Ishikawa (cell line): ENCODE measurements at regions not wholly inside any gene's neighbourhood (a gene's known extent, or its start where the extent isn't known, plus 50 kb on each side); places are given as distances from the start of the nearest gene placed in this dataset.

Source experiments
- CEBPB ChIP-seq: IDR thresholded peaks from 2 replicates; pipeline ENCODE4 v1.6.1; 2012
- EGR1 ChIP-seq: IDR thresholded peaks from 2 replicates; pipeline ENCODE4 v1.6.1; 2012
- EP300 ChIP-seq: IDR thresholded peaks from 2 replicates; pipeline ENCODE4 v1.6.1; 2012; ENCODE audit warnings: borderline replicate concordance
- MAX ChIP-seq: IDR thresholded peaks from 2 replicates; pipeline ENCODE4 v1.6.1; 2012
- NFIC ChIP-seq: IDR thresholded peaks from 2 replicates; pipeline ENCODE4 v1.6.1; 2012
- RAD21 ChIP-seq: IDR thresholded peaks from 2 replicates; pipeline ENCODE4 v1.6.1; 2012; ENCODE audit warnings: low read depth
- REST ChIP-seq: IDR thresholded peaks from 2 replicates; pipeline ENCODE4 v1.6.1; 2012; ENCODE audit warnings: low read depth, mild to moderate bottlenecking
- TAF1 ChIP-seq: IDR thresholded peaks from 2 replicates; pipeline ENCODE4 v1.6.1; 2012; ENCODE audit warnings: low read depth, mild to moderate bottlenecking
- TCF12 ChIP-seq: IDR thresholded peaks from 2 replicates; pipeline ENCODE4 v1.6.1; 2012; ENCODE audit warnings: low read depth
- TEAD4 ChIP-seq: IDR thresholded peaks from 2 replicates; pipeline ENCODE4 v1.6.1; 2012
- ZBTB7A ChIP-seq: IDR thresholded peaks from 2 replicates; pipeline ENCODE4 v1.6.1; 2012; ENCODE audit warnings: low read depth

GRCh38 chr16:10269632-10270031 is 87.4 kb upstream of the GRIN2A start:
- no peak for TF ChIP-seq TCF12
- no peak for TF ChIP-seq TEAD4
- no peak for TF ChIP-seq TAF1
- TF ChIP-seq CEBPB, result no peak
- no peak for TF ChIP-seq NFIC
- no peak for TF ChIP-seq REST
- no peak for TF ChIP-seq RAD21
- no peak for TF ChIP-seq EP300
- TF ChIP-seq MAX, result no peak
- TF ChIP-seq ZBTB7A, result no peak
- TF ChIP-seq EGR1, result no peak
